Transverse colon (tissue), 4 donors: ENCODE measurements at regions not wholly inside any gene's neighbourhood (a gene's known extent, or its start where the extent isn't known, plus 50 kb on each side); places are given as distances from the start of the nearest gene placed in this dataset.

ENCODE experiments used
- DNase-seq: peaks from one replicate; pipeline ENCODE4 v3.0.0-alpha.2; 2019
- H3K27ac ChIP-seq, 4 donors: fragments of 200-600 bp; sonication (generic); 2 replicates each; pipeline ENCODE4 v1.5.1; 2016 to 2018; ENCODE audit warnings: inconsistent platforms in 4 of 4
- H3K27me3 ChIP-seq: fragments of 200-600 bp; sonication (generic); 2 replicates; pipeline ENCODE4 v1.5.1; 2017; ENCODE audit warnings: inconsistent platforms
- H3K36me3 ChIP-seq, 4 donors: fragments of 200-600 bp; sonication (generic); 2 replicates each; pipeline ENCODE4 v1.5.1; 2017 to 2019; ENCODE audit warnings: inconsistent platforms in 4 of 4
- H3K4me1 ChIP-seq, 4 donors: fragments of 200-600 bp; sonication (generic); 2 replicates each; pipeline ENCODE4 v1.5.1; 2017 to 2020; ENCODE audit warnings: inconsistent platforms in 4 of 4
- H3K4me3 ChIP-seq, 4 donors: fragments of 200-600 bp; sonication (generic); 1 replicate in 1 of 4; 2 replicates in 3 of 4; pipeline versions ENCODE4 v1.5.1 to v1.6.1; 2017 to 2019; ENCODE audit warnings: inconsistent platforms in 4 of 4
- H3K9me3 ChIP-seq, 2 donors: fragments of 200-600 bp; sonication (generic); 2 replicates each; pipeline ENCODE4 v1.5.1; 2017 to 2019; ENCODE audit warnings: inconsistent platforms in 2 of 2
- CTCF ChIP-seq, 5 experiments: fragments of 200-600 bp in 3 of 5; fragments of 450-650 bp in 2 of 5; sonication (generic) in 3 of 5; IDR thresholded peaks; 1 replicate in 2 of 5; 2 replicates in 3 of 5; pipeline ENCODE4 v1.5.1; 2016 to 2017; ENCODE audit warnings: antibody characterized with exemption in 5 of 5, inconsistent platforms in 3 of 5, mild to moderate bottlenecking in 2 of 5, moderate library complexity in 1 of 5
- EP300 ChIP-seq: sonication (generic); formaldehyde crosslinking; IDR thresholded peaks from one replicate; pipeline ENCODE4 v1.6.1; 2017; ENCODE audit warnings: antibody characterized with exemption, low read depth
- POLR2A ChIP-seq: fragments of 450-650 bp; IDR thresholded peaks from one replicate; pipeline ENCODE4 v1.6.1; 2016; ENCODE audit warnings: antibody characterized with exemption, mild to moderate bottlenecking, moderate library complexity
- POLR2AphosphoS5 ChIP-seq, 3 donors: sonication (generic); formaldehyde crosslinking; IDR thresholded peaks; one replicate each; pipeline ENCODE4 v1.6.1; 2016; ENCODE audit warnings: antibody characterized with exemption in 3 of 3
- WGBS, 2 donors: methylation state at CpG; one replicate each; pipeline ENCODE4 v1.1.5; 2018; ENCODE audit warnings: low coverage in 1 of 2; 5-methylcytosine and 5-hydroxymethylcytosine counted together
- in situ Hi-C, 4 donors: fragments of 200-750 bp; cut with MboI; loops; one replicate each; pipeline versions ENCODE4 v1.15.0 to v1.15.1; 2017; ENCODE audit warnings: low sequenced_read_pairs in 3 of 4, low pct_ligation_motif_present in 1 of 4, low pct_unique_long_range_greater_than_20kb in 1 of 4
- intact Hi-C: fragments of 100-400 bp; cut with DNase I; formaldehyde crosslinking; loops from one replicate; pipeline ENCODE4 v1.15.1; 2023; ENCODE audit warnings: low total_unique reads

GRCh38 chr12:77204083-77204482, 138.7 kb upstream of the E2F7 start:
- no peaks in the 10 kb centered on the region for H3K4me1 ChIP-seq
- intact Hi-C loops (no loop called here), in situ Hi-C loops (no loop called here)
- no peak overlapping the region for H3K27ac ChIP-seq
- H3K36me3 ChIP-seq: no peaks in the 10 kb centered on the region
- TF ChIP-seq CTCF (IDR thresholded peaks at IDR 0.05) (no peak), POLR2AphosphoS5 (IDR thresholded peaks at IDR 0.05) (no peak), EP300 (no peak), POLR2A (no peak)
- DNase-seq: no peak
- no peaks in the 10 kb centered on the region for H3K9me3 ChIP-seq
- whole genome bisulfite sequencing, 2 donors: 65 to 78% methylated on average over 3 of the region's 3 CpGs
- H3K4me3 ChIP-seq: no peak overlapping the region
- no peaks in the 10 kb centered on the region for H3K27me3 ChIP-seq

- no peak overlapping the region for H3K4me3 ChIP-seq
- no peaks in the 10 kb centered on the region for H3K4me1 ChIP-seq
- H3K36me3 ChIP-seq: no peaks in the 10 kb centered on the region
- 75 to 83% methylated on average over 2 of the region's 2 CpGs for WGBS, 2 donors
- no peaks in the 10 kb centered on the region for H3K9me3 ChIP-seq
- TF ChIP-seq POLR2A: no peak
- no peak for TF ChIP-seq POLR2AphosphoS5 (IDR thresholded peaks at IDR 0.05)
- TF ChIP-seq EP300: no peak
- TF ChIP-seq CTCF (IDR thresholded peaks at IDR 0.05): no peak
- no peak overlapping the region for H3K27ac ChIP-seq
- in situ Hi-C loops: no loop called here
- intact Hi-C loops: no loop called here
- no peaks in the 10 kb centered on the region for H3K27me3 ChIP-seq
- DNase-seq: no peak
Measured at GRCh38 chr12:77202457-77203060, 137.2 kb upstream of the E2F7 start.

- WGBS, 2 donors: 76 to 81% methylated on average over 3 of the region's 3 CpGs
- Histone ChIP-seq H3K27ac (no peak overlapping the region), H3K4me1 (no peaks in the 10 kb centered on the region), H3K27me3 (no peaks in the 10 kb centered on the region), H3K4me3 (no peak overlapping the region), H3K36me3 (no peaks in the 10 kb centered on the region), H3K9me3 (no peaks in the 10 kb centered on the region)
- intact Hi-C loops (no loop called here), in situ Hi-C loops (no loop called here)
- no peak for TF ChIP-seq POLR2A
- TF ChIP-seq CTCF (IDR thresholded peaks at IDR 0.05): no peak
- TF ChIP-seq EP300: no peak
- no peak for TF ChIP-seq POLR2AphosphoS5 (IDR thresholded peaks at IDR 0.05)
- no peak for DNase-seq
Measured at GRCh38 chr12:77189901-77190416, 124.6 kb upstream of the E2F7 start.

- 46 to 61% methylated on average over 5 of the region's 5 CpGs for WGBS, 2 donors
- Histone ChIP-seq H3K4me3 (no peak overlapping the region), H3K4me1 (no peaks in the 10 kb centered on the region), H3K27ac (no peak overlapping the region), H3K27me3 (no peaks in the 10 kb centered on the region), H3K36me3 (no peaks in the 10 kb centered on the region), H3K9me3 (no peaks in the 10 kb centered on the region)
- in situ Hi-C loops (no loop called here), intact Hi-C loops (no loop called here)
- no peak for TF ChIP-seq POLR2A
- no peak for TF ChIP-seq CTCF (IDR thresholded peaks at IDR 0.05)
- TF ChIP-seq POLR2AphosphoS5 (IDR thresholded peaks at IDR 0.05): no peak
- TF ChIP-seq EP300: no peak
- DNase-seq: no peak
Measured at GRCh38 chr12:77189458-77189857, 124.1 kb upstream of the E2F7 start.
